Amygdala (tissue), 56 donors: ENCODE measurements at regions not wholly inside any gene's neighbourhood (a gene's known extent, or its start where the extent isn't known, plus 50 kb on each side); places are given as distances from the start of the nearest gene placed in this dataset.

Experiments
- DNase-seq, 56 donors: peaks; one replicate each; lab custom pipeline; 2025; lab: John Stamatoyannopoulos, UW

DNA sequence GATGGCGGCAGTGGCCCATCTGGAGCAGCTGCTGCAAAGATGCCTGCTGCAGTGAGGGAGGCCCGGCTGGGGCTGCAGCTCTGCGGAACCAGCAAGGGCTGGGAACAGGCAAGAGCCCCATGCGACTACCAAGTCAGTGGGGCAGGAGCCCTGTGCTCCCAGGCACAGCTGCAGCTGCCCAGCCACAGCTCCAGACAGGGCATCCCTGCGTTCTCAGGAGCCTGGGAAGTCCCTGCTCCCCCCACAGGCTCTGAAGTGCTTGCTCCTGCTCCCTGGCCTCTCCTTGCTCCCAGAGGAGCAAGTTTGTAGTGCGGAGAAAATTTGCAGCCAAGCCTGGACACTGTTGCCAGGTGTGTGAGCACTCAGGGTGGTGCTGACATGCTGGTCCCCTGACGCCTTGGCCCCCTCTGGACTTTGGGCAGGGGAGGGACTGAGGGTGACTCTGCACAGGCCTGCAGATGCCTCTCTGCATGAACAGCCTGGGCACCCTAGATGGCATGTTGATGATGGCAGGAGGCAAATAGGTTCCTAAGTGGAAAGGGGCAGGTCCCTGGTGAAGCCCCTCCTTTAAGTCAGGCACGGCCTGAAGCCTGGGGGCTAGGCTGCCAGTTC is 105.6 kb downstream of the LYZL1 start:
- no peak for DNase-seq

DNA sequence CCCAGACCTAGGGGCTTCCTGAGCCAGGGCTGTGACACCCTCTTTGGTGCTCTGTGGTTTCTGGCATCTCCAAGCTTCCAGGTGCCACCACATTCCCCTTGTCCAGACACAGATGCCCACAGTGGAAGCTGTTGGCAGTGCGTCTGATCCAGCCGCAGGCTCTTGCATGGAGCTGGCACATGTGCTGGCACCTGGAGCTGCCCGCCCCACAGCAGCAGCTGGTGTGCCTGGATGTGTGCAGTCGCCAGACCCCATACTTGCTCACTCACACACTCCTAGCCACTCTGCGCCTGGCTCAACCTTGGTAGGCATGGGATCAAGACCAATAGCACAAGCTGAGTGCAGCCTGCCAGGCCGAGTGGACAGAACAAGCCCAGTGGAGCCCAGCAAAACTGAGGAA is 106.5 kb downstream of the LYZL1 start:
- DNase-seq = no peak

DNA sequence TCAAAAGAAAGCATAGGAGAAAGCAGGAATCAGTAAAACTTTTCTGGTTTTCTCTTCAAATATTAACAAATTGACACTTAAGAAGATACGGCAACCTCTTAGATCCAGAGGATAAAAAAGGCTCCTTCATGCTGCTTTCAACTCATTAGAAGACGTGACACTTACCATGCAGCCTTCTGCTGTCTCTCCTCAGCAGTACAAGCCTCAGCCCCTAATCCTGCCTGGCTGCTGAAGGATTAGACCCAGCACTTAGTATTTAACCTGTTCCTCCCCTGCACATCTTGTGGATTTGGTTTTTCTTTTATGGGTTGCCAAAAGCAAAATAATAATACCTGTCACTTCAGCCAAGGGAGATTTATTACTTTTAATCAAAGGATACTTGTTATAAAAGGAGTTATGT is 108.4 kb downstream of the LYZL1 start:
- no peak for DNase-seq

DNA sequence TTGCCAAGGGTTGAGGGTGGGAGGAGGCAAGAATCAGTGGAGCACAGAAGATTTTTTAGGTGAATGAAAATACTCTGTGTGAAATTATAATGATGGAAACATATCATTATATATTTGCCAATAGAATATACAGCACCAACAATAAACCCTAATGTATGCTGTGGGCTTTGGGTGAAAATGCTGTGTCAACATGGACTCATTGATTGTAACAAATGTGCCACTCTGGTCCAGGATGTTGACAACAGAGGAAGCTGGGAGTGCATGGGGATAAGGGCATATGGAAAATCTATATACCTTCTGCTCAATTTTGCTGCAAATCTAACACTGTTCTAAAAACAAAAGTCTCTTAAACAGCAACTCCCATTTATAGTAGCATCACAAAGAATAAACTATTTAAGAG is 114.3 kb downstream of the LYZL1 start:
- DNase-seq = no peak

DNA sequence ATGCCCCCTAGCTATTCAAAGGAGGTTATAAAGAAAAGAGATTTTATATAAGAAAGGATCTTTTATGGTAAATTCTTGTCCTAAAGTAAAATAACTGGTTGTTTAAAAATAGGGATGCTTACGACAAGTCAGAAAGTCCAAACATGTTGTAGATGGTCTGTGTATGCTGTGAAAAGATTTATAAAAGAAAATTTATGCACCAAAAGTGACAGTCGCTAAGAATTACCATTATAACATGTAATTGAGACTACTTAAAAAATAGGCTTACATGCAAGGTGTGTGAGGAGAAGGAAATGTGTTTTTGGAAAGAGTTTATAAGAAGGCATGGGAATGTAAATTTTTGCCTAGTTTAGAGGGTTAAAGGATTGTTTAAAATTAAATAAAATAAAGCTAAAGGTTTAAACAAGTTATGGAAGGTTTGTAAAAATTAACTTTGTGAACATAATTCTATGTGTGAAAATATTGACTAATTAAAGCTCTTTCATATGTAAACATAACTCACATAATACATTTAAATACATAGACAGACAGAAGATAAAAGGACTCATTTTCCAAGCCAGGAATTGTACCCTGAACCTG is 118.5 kb downstream of the LYZL1 start:
- no peak for DNase-seq
